T-helper 17 cell (primary cell): ENCODE measurements at regions not wholly inside any gene's neighbourhood (a gene's known extent, or its start where the extent isn't known, plus 50 kb on each side); places are given as distances from the start of the nearest gene placed in this dataset.

Experiments
- ATAC-seq: fragments of 150-1000 bp; cut with Tn5 transposase; 2 replicates; pipeline ENCODE4 v1.10.0; 2021; ENCODE audit warnings: mild to moderate bottlenecking, moderate library complexity
- DNase-seq, 3 donors: peaks; one replicate each; pipeline versions ENCODE4 v3.0.0 to v3.0.0-alpha.2; 2020 to 2021
- H3K9me3 ChIP-seq: one replicate; pipeline ENCODE4 v1.7.0; 2013; ENCODE audit warnings: low read length, mild to moderate bottlenecking; ENCODE audit not compliant: control insufficient read depth, poor library complexity, severe bottlenecking
- H3K27ac Mint-ChIP-seq: one replicate; pipeline ENCODE4 v1.8.0; 2022; ENCODE audit warnings: mild to moderate bottlenecking, moderate library complexity, mixed read lengths
- H3K27me3 Mint-ChIP-seq: one replicate; pipeline ENCODE4 v1.8.0; 2022; ENCODE audit warnings: mixed read lengths
- H3K36me3 Mint-ChIP-seq: one replicate; pipeline ENCODE4 v1.8.0; 2022; ENCODE audit warnings: low read depth, mixed read lengths
- H3K4me1 Mint-ChIP-seq: one replicate; pipeline ENCODE4 v1.8.0; 2022; ENCODE audit warnings: mild to moderate bottlenecking, mixed read lengths
- H3K4me3 Mint-ChIP-seq: one replicate; pipeline ENCODE4 v1.8.0; 2022; ENCODE audit warnings: mild to moderate bottlenecking, moderate library complexity, mixed read lengths

DNA sequence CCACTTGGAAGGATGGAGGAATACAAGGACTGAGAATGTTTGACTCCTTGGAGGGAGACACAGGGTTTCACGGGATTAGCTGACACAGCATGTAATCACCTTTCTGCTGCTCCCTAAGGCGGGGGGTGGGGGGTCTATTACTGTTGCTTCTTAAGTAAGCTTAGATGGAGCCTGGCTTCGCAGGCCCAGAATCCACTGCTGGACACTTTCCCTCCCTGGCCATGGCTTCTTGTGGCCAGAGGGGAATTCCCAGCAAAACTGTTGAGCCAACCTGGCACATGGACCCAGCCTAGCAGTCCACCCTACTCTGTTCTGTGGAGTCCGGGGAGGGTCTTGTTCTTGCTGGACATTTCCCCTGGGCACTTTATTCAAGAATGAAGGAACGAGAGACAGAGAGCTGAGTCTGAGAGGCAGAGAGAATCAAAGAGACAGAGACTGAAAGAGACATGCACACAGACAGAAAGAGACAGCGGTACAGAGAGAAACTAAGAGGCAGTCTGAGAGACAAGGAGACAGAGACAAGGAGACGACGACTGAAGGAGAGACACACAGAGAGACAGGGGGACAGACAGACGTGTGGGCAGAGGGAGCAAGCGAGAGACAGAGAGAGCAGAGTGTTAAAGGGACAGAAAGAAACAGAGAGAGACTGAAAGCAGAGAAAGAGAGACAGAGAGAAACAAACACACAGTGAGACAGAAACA is 55.6 kb upstream of the DLG1 start:
- H3K9me3 ChIP-seq, result no peaks in the 10 kb centered on the region
- H3K4me1 Mint-ChIP-seq, result peaks cover 5% of the 10 kb centered on the region
- DNase-seq (no peak), ATAC-seq (no peak)
- no peak overlapping the region for H3K4me3 Mint-ChIP-seq
- H3K27me3 Mint-ChIP-seq, result peaks cover 43% of the 10 kb centered on the region
- peaks cover 5% of the 10 kb centered on the region for H3K36me3 Mint-ChIP-seq
- no peak overlapping the region for H3K27ac Mint-ChIP-seq

DNA sequence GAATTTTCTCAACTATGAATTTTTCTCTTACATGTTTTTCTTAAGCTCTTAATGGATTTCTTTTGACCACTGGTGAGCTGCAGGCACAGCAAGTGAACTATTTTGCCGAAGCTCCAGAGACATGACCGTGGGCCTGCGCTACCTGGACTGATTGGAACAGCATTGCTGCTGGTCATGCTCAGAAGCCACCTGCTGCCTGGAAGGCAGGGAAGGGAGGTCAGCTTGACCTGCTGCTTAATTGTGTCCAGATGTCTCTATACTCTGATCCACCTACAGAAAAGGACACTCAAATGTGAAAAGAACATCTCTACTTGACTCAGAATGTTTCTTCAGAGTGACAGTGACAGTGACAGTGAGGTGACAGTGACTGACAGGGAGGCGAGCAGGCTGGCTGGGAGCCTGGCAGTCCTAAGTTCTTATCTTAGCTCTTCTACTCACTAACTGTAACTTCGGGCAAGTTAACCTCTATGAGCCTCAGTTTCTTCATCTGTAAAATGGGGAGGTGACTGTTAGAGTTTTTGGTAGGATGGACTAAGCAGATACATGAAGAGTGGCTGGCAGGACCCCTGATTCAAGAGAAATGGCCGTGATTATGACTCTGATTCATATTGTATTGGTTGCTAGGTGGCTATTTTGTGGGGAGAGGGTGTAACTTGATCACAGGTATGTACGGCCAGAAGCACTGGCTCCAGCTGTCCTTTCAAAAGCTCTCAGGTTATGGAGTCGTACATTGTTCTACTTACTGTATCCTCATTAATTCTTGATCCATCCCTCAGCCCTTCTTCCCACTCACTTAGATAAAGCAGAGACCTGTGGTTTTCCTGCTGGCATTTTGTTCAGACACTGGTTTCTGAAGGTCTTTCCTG is 54.8 kb upstream of the DLG1 start:
- H3K4me3 Mint-ChIP-seq, result no peak overlapping the region
- no peak overlapping the region for H3K27ac Mint-ChIP-seq
- DNase-seq (no peak), ATAC-seq (no peak)
- H3K9me3 ChIP-seq, result no peaks in the 10 kb centered on the region
- H3K27me3 Mint-ChIP-seq, result peaks cover 51% of the 10 kb centered on the region
- H3K4me1 Mint-ChIP-seq, result peaks cover 5% of the 10 kb centered on the region
- H3K36me3 Mint-ChIP-seq, result peaks cover 5% of the 10 kb centered on the region

DNA sequence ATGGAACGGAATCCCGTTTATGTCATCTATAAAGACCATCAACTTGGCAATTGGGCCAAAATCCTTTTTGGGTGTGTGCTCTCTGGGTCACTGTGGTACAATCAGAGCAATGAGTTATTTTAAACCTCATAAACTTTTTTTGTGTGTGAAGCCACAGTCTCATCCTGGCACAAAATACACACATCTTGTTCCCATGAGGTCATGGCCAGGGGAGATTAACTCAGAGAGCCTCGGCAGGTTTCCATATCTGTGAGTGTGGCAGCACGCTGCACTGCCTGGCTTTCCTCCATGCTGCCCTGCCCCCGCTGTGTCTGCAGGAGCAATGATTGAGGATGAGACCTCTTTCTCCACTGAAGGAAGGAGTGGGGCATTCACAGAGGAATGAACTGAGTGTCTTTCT is 54.0 kb upstream of the DLG1 start:
- no peak for ATAC-seq
- H3K4me3 Mint-ChIP-seq, result no peak overlapping the region
- no peak for DNase-seq
- H3K9me3 ChIP-seq, result no peaks in the 10 kb centered on the region
- H3K27me3 Mint-ChIP-seq, result peaks cover 57% of the 10 kb centered on the region
- H3K27ac Mint-ChIP-seq, result no peak overlapping the region
- H3K36me3 Mint-ChIP-seq, result peaks cover 5% of the 10 kb centered on the region
- H3K4me1 Mint-ChIP-seq, result peaks cover 5% of the 10 kb centered on the region

DNA sequence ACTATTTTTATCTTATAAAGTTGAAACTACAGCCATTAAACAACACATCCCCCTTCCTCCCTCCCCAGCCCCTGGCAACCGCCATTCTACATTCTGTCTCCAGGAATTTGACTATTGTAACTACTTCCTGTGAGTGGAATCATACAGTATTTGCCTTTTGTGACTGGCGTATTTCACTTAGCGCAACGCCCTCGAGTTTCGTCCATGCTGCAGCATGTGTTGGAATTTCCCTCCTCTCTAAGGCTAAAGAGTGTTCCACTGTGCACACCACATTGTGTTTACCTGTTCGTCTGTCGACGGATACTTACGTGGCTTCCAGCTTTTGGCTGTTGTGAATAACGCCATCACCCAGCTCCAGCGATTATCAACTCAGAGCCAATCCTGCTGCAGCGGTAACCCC is 52.0 kb upstream of the DLG1 start:
- Mint-ChIP-seq H3K27ac (no peak overlapping the region), H3K27me3 (peaks cover 52% of the 10 kb centered on the region), H3K4me1 (peaks cover 5% of the 10 kb centered on the region), H3K4me3 (no peak overlapping the region), H3K36me3 (peaks cover 5% of the 10 kb centered on the region)
- DNase-seq, result no peak
- ATAC-seq, result no peak
- no peaks in the 10 kb centered on the region for H3K9me3 ChIP-seq

DNA sequence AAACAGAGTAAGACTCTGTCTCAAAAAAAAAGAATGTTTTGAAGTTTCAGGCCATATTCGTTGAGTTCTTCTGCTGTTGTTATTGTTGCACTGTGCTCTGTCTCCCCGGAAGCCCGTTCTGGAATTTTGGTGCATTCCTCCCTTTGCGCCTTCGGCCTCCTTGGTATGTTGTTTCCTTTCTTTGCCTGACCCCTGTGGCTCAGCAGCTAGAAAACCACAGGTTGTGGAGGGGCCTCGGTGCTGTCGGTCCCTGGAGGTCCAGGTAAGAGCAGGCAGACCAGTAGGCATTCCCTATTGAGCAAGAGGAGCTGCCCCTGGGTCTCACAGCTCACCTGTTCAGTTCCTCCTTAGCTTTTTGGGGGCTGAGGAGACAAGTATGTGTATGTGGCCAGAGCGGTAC is 51.0 kb upstream of the DLG1 start:
- ATAC-seq, result no peak
- H3K36me3 Mint-ChIP-seq, result peaks cover 4% of the 10 kb centered on the region
- peaks cover 43% of the 10 kb centered on the region for H3K27me3 Mint-ChIP-seq
- no peaks in the 10 kb centered on the region for H3K9me3 ChIP-seq
- no peak overlapping the region for H3K27ac Mint-ChIP-seq
- peaks cover 3% of the 10 kb centered on the region for H3K4me1 Mint-ChIP-seq
- no peak overlapping the region for H3K4me3 Mint-ChIP-seq
- DNase-seq, result no peak
